DND-41 (cell line): ENCODE measurements at regions not wholly inside any gene's neighbourhood (a gene's known extent, or its start where the extent isn't known, plus 50 kb on each side); places are given as distances from the start of the nearest gene placed in this dataset.

Source experiments
- CTCF ChIP-seq: IDR thresholded peaks from 2 replicates; pipeline ENCODE4 v1.5.1; 2012; ENCODE audit warnings: borderline replicate concordance, low read length, moderate library complexity, mild to moderate bottlenecking; ENCODE audit not compliant: poor library complexity, severe bottlenecking; ENCODE audit errors: extremely low read depth
- EZH2 ChIP-seq: IDR thresholded peaks from 3 replicates; pipeline ENCODE4 v1.6.1; 2012; ENCODE audit warnings: borderline replicate concordance, low read depth, mild to moderate bottlenecking, moderate library complexity, low read length, inconsistent platforms; ENCODE audit not compliant: severe bottlenecking

- TF ChIP-seq CTCF (no peak), EZH2 (no peak)
These were observed 1252.7 kb upstream of the FAM98A start for GRCh38 chr2:34851804-34852203.
